Lower leg skin (tissue), 3 donors: ENCODE measurements at regions not wholly inside any gene's neighbourhood (a gene's known extent, or its start where the extent isn't known, plus 50 kb on each side); places are given as distances from the start of the nearest gene placed in this dataset.

Experiments used
- POLR2A ChIP-seq, 2 donors: fragments of 450-650 bp; IDR thresholded peaks; one replicate each; pipeline ENCODE4 v1.6.1; 2016 to 2017; ENCODE audit warnings: antibody characterized with exemption in 2 of 2, mild to moderate bottlenecking in 1 of 2, moderate library complexity in 1 of 2
- TF ChIP-seq, protein P1 (sequence below), 3 donors: fragments of 450-650 bp; IDR thresholded peaks; one replicate each; pipeline ENCODE4 v1.5.1; 2016; ENCODE audit warnings: antibody characterized with exemption in 3 of 3, mild to moderate bottlenecking in 3 of 3, moderate library complexity in 2 of 3

DNA sequence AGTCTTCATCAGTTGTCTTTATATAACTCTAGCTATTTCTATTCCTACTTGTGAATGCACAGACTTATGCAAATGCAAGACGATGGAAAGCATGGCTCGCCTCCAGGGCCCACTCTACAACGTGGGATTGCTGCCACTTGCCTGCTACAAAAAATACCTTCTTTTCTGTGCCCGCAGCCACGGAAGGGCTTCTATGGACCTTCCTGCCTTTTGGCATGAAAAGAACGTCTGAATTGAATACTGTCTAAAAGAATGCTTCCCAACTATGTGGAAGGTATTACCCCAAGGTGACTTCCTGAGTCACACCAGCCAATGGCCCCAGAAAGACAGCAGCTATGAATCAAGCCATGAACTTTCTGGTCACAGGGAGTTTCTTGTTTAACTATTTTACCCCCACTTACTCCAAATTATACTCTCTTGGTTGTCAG lies 261.2 kb downstream of the HIVEP2 start:
- TF ChIP-seq, protein P1, sequence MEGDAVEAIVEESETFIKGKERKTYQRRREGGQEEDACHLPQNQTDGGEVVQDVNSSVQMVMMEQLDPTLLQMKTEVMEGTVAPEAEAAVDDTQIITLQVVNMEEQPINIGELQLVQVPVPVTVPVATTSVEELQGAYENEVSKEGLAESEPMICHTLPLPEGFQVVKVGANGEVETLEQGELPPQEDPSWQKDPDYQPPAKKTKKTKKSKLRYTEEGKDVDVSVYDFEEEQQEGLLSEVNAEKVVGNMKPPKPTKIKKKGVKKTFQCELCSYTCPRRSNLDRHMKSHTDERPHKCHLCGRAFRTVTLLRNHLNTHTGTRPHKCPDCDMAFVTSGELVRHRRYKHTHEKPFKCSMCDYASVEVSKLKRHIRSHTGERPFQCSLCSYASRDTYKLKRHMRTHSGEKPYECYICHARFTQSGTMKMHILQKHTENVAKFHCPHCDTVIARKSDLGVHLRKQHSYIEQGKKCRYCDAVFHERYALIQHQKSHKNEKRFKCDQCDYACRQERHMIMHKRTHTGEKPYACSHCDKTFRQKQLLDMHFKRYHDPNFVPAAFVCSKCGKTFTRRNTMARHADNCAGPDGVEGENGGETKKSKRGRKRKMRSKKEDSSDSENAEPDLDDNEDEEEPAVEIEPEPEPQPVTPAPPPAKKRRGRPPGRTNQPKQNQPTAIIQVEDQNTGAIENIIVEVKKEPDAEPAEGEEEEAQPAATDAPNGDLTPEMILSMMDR (IDR thresholded peaks at IDR 0.05) = no peak
- no peak for TF ChIP-seq POLR2A (IDR thresholded peaks at IDR 0.05)
